NCI-H748 treated with DMSO at 0.1 percent for 48 hours (cell line): ENCODE measurements at regions not wholly inside any gene's neighbourhood (a gene's known extent, or its start where the extent isn't known, plus 50 kb on each side); places are given as distances from the start of the nearest gene placed in this dataset.
A peak's percentile ranks its signal among the peaks of the same experiment; 100 is the strongest.
"Not testable (repeated sequence)": the region's sequence is repeated elsewhere in the genome, so short reads cannot be mapped to it uniquely, and the experiment has no call there.

Source experiments
- DNase-seq: peaks from one replicate; lab custom pipeline; 2025; lab: John Stamatoyannopoulos, UW

- DNase-seq = no peak
These were observed 206.8 kb upstream of the MON1B start for GRCh38 chr16:76984196-76984595.

DNA sequence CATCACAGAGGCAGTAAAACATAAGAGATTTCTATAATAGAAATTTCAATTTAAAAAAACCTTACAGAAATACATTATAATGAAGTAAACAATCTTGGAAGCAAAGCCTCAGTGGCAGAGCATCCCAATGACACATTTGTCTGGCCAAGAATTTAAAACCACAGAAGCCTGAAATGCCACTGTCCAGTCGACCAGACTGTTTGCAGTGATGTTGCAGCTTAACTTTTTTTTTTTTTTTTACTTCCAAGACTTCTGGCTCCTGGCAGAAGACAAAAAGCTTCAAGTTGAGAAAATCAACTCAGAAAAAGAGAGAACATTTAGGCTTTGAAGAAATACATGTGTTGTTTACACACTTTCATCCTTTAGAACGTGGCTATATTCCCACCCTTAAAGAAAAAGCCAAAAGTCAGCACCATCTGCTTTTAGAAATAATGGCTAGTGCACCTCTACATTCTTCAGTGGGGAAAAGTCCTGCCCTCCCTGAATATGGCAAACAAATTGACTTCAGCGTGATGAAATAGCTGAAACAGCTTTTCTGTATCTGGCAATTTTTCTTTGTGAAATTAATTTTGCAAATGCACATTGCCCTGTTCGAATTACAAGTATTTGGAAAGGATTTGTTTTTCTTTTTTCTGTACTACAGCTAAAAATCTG is 205.5 kb upstream of the MON1B start:
- DNase-seq = no peak

DNA sequence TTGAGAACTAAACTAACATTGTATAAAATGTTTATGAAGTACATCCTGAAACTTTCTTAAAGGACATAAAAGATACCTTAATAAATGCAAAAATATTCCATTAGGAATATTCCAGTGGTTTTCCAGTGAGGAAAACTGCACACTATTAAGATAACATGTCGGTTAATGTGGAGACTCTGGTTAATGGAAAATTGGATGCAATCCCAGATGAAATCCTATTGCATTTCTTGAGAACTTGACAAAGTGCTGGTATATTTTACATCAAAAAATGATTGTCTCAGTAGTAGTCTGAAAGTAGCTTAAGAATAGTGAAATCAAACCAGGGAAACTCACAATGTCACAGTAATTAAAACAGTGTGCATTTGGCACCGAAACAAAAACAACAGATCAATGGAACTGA is 202.5 kb upstream of the MON1B start:
- DNase-seq = no peak

- no peak for DNase-seq
These were observed 188.3 kb upstream of the MON1B start for GRCh38 chr16:77002644-77003043.

DNA sequence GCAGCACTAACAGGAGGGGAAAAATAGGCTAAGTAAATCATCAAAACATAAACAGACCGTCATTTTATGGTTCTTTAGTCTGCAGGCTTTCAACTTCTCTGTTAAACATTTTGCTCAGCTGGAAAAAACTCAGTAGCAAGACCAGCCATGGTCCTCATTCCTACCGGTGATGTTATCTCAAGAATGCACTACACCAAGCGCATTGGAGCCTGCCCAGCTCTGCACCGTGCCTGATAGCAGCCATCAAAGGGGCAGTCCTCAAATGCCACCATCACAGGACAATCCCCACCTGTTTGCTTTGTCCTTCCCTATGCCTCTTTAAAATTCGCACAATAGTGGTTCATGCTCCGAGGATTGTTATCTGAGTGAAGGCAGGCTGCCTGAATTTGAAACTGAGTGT is 181.5 kb upstream of the MON1B start:
- no peak for DNase-seq

GRCh38 chr16:77014441-77014840 is 176.5 kb upstream of the MON1B start:
- no peak for DNase-seq

DNA sequence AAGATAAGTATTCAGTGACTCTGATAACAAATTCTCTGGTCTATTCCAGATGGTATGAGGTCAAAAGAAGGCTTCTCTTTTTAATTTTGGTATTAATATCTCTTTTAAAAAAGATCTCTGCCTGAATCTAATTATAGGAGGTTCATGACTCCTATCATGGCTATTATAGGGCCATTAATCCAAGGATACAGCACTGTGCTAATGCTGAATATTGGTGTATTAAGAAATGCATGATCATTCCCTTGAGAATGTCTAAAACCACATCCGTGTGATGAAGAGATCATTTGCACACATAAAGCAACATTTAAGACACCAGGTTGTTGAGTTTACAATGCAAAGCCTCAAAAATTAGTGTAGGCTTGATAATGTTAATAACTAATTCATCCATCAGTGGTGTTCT is 160.4 kb upstream of the MON1B start:
- DNase-seq = no peak

DNA sequence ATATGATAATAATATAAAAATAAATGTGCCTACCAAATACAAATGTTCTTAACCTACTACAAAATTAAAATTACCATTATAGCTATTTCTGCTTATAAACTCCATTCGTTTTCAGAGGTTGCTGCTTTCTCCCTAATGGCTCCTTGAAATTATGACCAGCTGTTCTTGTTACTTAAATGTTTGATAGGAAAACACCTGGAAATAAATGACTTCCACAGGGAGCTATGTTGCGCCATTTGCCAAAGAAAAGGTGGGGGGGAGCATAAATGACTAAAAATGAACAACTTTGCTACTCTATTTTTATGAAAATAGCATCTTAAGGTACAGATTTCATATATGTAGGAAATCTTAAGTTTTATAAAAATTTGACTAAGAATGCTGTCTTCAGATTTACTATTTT is 157.5 kb upstream of the MON1B start:
- no peak for DNase-seq

DNA sequence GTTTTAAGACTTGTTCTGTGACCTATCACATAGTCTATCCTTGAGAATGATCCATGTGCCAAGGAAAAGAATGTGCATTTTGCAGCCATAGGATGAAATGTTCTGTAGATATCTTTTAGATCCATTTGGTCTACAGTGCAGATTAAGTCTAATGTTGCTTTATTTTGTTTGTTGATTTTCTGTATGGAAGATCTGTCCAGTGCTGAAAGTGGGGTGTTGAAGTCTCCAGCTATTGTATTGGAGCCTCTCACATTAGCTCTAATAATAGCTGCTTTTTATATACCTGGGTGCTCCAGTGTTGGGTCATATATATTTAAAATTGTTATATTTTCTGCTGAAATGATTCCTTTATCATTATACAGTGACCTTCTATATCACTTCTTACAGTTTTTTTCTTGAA is 155.6 kb upstream of the MON1B start:
- no peak for DNase-seq

DNA sequence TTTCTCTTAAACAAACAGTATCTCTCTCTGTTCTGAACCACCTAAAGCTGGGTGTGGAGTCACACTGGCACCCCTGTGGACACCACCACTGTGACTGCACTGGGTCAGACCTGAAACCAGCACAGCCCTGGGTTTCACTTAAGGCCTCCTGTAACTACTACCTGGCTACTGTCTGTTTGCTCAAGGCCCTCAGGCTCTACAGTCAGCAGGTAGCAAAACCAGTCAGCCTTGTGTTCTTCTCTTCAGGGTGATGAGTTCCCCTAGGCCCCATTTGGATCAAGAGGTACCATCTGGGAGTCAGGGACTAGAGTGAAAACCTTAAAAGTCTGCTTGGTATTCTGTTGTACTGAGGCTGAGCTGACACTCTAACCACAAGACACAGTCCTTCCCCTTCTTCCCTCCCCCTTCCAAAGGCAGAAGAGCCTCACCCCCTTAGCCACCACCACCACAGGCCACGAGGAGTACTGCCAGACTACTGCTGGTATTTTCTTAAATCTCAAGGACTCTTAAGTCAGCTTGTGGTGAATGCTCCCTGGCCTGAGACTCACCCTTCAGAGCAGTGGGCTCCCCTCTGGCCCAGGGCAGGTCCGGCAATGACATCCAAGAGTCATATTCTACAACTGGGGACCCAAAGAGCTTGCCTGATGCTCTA is 153.2 kb upstream of the MON1B start:
- DNase-seq = no peak

GRCh38 chr16:77041468-77041867 is 149.5 kb upstream of the MON1B start:
- no peak for DNase-seq

DNA sequence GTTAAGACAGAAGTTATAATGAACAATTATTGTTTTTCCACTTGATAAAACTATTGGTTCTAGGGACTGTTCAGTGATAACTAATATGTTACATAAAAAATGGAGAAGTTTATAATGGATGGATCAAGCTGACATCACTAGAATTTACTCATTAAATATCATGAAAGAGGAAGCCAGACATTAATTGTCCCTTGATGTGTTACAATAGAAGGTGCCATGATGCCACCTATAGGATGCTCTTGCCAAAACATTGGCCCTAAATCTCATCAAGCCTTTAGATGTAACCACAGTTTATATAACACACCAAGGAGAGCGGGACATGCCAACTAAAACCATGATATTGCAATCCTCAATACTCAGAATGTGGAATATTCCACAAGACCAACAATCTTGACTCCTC is 147.9 kb upstream of the MON1B start:
- DNase-seq = peak; percentile 25

DNA sequence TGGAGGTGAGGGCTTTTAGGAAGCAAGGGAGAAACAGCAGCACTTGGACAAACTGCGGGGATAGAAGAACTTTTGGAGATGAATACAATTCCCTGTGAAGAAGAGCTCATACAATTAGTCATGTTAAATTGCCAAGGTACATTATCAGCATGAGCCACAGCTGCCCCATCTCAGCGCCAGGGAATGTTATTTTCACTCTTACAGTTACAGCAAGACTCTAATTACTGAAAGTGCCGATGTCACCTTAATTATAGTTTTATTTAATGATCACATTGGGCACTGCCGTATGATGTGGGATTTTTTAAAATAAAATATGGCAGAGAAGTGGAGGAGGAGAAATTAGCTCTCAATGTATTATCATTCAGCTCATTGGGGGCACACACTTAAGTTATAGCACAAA is 144.8 kb upstream of the MON1B start:
- no peak for DNase-seq

DNA sequence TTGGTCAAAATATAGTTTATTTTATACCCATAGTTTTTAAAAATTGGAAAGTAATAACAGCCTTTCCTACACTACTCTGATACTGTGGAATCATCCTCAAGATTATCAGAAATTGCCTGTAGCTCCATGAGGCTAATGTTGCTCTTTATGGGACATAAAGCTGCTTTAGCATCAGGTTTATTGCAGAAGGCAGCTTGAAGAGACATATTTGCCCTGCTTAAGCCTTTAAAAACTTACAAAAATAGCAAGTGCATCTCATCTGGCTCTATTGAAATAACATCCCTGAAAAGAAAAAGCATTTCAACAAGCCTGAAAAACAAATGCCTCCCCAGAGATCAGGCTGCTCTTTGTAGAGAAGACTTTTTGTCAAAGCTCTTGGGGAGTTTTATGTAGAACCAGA is 142.9 kb upstream of the MON1B start:
- no peak for DNase-seq

GRCh38 chr16:77049577-77049976 is 141.4 kb upstream of the MON1B start:
- DNase-seq = no peak

- not testable (repeated sequence) for DNase-seq
These were observed 134.4 kb upstream of the MON1B start for GRCh38 chr16:77056597-77056996.

GRCh38 chr16:77057161-77057774 is 133.7 kb upstream of the MON1B start:
- no peak for DNase-seq

- DNase-seq = no peak
These were observed 131.5 kb upstream of the MON1B start for GRCh38 chr16:77059446-77059845.

GRCh38 chr16:77060614-77061013 is 130.4 kb upstream of the MON1B start:
- no peak for DNase-seq

- DNase-seq = no peak
These were observed 127.9 kb upstream of the MON1B start for GRCh38 chr16:77062878-77063675.

GRCh38 chr16:77063676-77064016 is 127.3 kb upstream of the MON1B start:
- no peak for DNase-seq

GRCh38 chr16:77064037-77064436 is 127.0 kb upstream of the MON1B start:
- DNase-seq = no peak

DNA sequence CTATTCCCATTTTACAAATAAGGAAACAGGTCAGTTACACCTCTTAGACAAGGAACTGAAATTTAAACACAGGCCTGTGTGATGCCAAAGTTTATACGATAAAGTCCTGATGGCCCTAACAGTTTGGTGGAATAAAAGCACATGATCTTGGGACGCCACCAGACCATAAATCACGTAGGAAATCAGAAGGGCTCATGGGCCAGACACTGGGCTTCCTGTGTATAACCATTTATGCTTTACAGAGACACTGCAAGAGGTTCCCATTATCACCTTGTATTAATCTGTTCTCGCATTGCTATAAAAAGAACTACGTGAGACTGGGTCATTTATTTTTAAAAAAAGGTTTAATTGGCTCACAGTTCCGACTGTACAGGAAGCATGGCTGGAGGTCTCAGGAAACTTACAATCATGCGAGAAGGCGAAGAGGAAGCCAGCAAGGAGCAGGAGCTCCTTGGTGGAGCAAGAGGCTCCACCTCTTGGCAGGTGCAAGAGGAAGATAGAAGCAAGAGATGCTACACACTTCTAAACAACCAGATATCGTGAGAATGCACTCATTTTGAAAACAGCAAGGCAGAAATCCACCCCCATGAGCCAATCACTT is 124.0 kb upstream of the MON1B start:
- DNase-seq = no peak
